ENCODE measurements at regions not wholly inside any gene's neighbourhood (a gene's known extent, or its start where the extent isn't known, plus 50 kb on each side); places are given as distances from the start of the nearest gene placed in this dataset.

- Histone ChIP-seq H3K27ac (ENCODE audit: low read depth in 1 of 2, low read length in 2 of 2) (no peak overlapping the region), H3K79me2 (ENCODE audit: insufficient read depth, low read length) (no peaks in the 10 kb centered on the region), H3K27me3 (ENCODE audit: control insufficient read depth in 2 of 2, insufficient read depth in 2 of 2, low read length in 2 of 2) (no peaks in the 10 kb centered on the region), H4K20me1 (ENCODE audit: insufficient read depth, low read length) (no peaks in the 10 kb centered on the region), H3K4me1 (ENCODE audit: control insufficient read depth in 1 of 2, insufficient read depth in 2 of 2, low read length in 2 of 2) (no peaks in the 10 kb centered on the region), H2AFZ (ENCODE audit: insufficient read depth, low read depth, low read length, poor library complexity, severe bottlenecking) (no peak overlapping the region), H3K4me2 (replicated peaks; ENCODE audit: extremely low read depth, low read length, poor library complexity, severe bottlenecking) (no peak overlapping the region), H3K36me3 (replicated peaks in 1 of 2; ENCODE audit: control insufficient read depth in 1 of 2, insufficient read depth in 2 of 2, low read length in 2 of 2) (no peaks in the 10 kb centered on the region), H3K9me3 (replicated peaks in 1 of 2; ENCODE audit: control insufficient read depth in 1 of 2, insufficient read depth in 1 of 2, low read length in 2 of 2) (no peaks in the 10 kb centered on the region), H3K4me3 (replicated peaks in 1 of 3; ENCODE audit: low read depth in 2 of 3, low read length in 3 of 3) (no peak overlapping the region), H3K9ac (ENCODE audit: insufficient read depth, low read length, poor library complexity, severe bottlenecking) (no peak overlapping the region)
- no peak for DNase-seq
- no peaks in the 10 kb centered on the region for H3K9me3 Mint-ChIP-seq
- H3K36me3 Mint-ChIP-seq: no peaks in the 10 kb centered on the region
- H3K27me3 Mint-ChIP-seq (ENCODE audit: low read depth in 3 of 3): peaks cover 0 to 2% (median 0%) of the 10 kb centered on the region in 3 donors
- H3K27ac Mint-ChIP-seq: no peak overlapping the region
- intact Hi-C loops (cut with micrococcal nuclease): no loop called here
- WGBS (ENCODE audit: insufficient coverage): 71% methylated on average over 2 of the region's 5 CpGs
- H3K4me1 Mint-ChIP-seq: peaks cover 3% of the 10 kb centered on the region
- H3K4me3 Mint-ChIP-seq: no peak overlapping the region
- TF ChIP-seq, protein P1, sequence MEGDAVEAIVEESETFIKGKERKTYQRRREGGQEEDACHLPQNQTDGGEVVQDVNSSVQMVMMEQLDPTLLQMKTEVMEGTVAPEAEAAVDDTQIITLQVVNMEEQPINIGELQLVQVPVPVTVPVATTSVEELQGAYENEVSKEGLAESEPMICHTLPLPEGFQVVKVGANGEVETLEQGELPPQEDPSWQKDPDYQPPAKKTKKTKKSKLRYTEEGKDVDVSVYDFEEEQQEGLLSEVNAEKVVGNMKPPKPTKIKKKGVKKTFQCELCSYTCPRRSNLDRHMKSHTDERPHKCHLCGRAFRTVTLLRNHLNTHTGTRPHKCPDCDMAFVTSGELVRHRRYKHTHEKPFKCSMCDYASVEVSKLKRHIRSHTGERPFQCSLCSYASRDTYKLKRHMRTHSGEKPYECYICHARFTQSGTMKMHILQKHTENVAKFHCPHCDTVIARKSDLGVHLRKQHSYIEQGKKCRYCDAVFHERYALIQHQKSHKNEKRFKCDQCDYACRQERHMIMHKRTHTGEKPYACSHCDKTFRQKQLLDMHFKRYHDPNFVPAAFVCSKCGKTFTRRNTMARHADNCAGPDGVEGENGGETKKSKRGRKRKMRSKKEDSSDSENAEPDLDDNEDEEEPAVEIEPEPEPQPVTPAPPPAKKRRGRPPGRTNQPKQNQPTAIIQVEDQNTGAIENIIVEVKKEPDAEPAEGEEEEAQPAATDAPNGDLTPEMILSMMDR (IDR thresholded peaks at IDR 0.05): no peak
These were observed 113.1 kb downstream of the KLF5 start for GRCh38 chr13:73171926-73172325.

DNA sequence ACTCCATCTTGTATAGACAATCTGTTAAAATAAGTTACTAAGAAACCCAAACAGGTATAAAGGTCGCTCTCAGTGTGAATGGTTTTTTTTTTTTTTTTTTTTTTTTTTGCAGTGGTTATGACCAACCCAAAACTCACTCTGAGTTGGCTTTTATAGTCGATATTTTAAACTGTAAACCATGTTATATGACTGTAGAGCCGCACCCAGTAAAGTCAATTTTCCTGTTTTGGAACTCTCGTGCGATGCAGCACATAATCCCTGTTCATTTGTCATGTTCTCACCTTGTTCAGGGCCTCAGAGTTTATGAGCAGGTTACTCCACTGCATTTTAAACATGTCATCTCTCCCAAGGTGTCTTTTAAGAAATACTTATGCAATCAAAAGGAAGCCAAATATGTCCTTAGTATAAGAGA is 112.5 kb downstream of the KLF5 start:
- WGBS (ENCODE audit: insufficient coverage): 100% methylated on average over 1 of the region's 5 CpGs
- Mint-ChIP-seq H3K36me3 (no peaks in the 10 kb centered on the region), H3K9me3 (peaks cover 0 to 2% (median 0%) of the 10 kb centered on the region in 7 donors), H3K4me3 (no peak overlapping the region), H3K27me3 (ENCODE audit: low read depth in 3 of 3) (peaks cover 0 to 4% (median 0%) of the 10 kb centered on the region in 3 donors), H3K27ac (no peak overlapping the region), H3K4me1 (peaks cover 3% of the 10 kb centered on the region)
- no peak for DNase-seq
- no peaks in the 10 kb centered on the region for H3K36me3 ChIP-seq (replicated peaks in 1 of 2; ENCODE audit: control insufficient read depth in 1 of 2, insufficient read depth in 2 of 2, low read length in 2 of 2)
- no peak overlapping the region for H2AFZ ChIP-seq (ENCODE audit: insufficient read depth, low read depth, low read length, poor library complexity, severe bottlenecking)
- H3K4me3 ChIP-seq (replicated peaks in 1 of 3; ENCODE audit: low read depth in 2 of 3, low read length in 3 of 3): no peak overlapping the region
- no peak overlapping the region for H3K9ac ChIP-seq (ENCODE audit: insufficient read depth, low read length, poor library complexity, severe bottlenecking)
- no peaks in the 10 kb centered on the region for H3K9me3 ChIP-seq (replicated peaks in 1 of 2; ENCODE audit: control insufficient read depth in 1 of 2, insufficient read depth in 1 of 2, low read length in 2 of 2)
- TF ChIP-seq, protein P1 (IDR thresholded peaks at IDR 0.05): no peak
- no peaks in the 10 kb centered on the region for H3K27me3 ChIP-seq (ENCODE audit: control insufficient read depth in 2 of 2, insufficient read depth in 2 of 2, low read length in 2 of 2)
- no peaks in the 10 kb centered on the region for H4K20me1 ChIP-seq (ENCODE audit: insufficient read depth, low read length)
- intact Hi-C loops (cut with micrococcal nuclease): no loop called here
- H3K4me2 ChIP-seq (replicated peaks; ENCODE audit: extremely low read depth, low read length, poor library complexity, severe bottlenecking): no peak overlapping the region
- H3K27ac ChIP-seq (ENCODE audit: low read depth in 1 of 2, low read length in 2 of 2): no peak overlapping the region
- H3K79me2 ChIP-seq (ENCODE audit: insufficient read depth, low read length): no peaks in the 10 kb centered on the region
- H3K4me1 ChIP-seq (ENCODE audit: control insufficient read depth in 1 of 2, insufficient read depth in 2 of 2, low read length in 2 of 2): no peaks in the 10 kb centered on the region

Data from CD14-positive monocyte (primary cell).